PC-3 (cell line): ENCODE measurements at regions not wholly inside any gene's neighbourhood (a gene's known extent, or its start where the extent isn't known, plus 50 kb on each side); places are given as distances from the start of the nearest gene placed in this dataset.
"Not testable (repeated sequence)": the region's sequence is repeated elsewhere in the genome, so short reads cannot be mapped to it uniquely, and the experiment has no call there.

Source experiments
- ATAC-seq: fragments of 200-7000 bp; cut with Tn5 transposase; 2 replicates; pipeline ENCODE4 v1.9.1; 2020; ENCODE audit warnings: mild to moderate bottlenecking, moderate library complexity
- BruUV-seq: library from RNA; stranded (reverse); fragments of 400-500 nt; replicated peaks from 2 replicates; lab custom pipeline; 2021; lab: Mats Ljungman, UMichigan
- CTCF ChIA-PET: fragments of 300-600 bp; sonication (Branson Sonifier 250); formaldehyde crosslinking; loops from one replicate; lab custom pipeline; 2022; ENCODE audit warnings: antibody characterized with exemption; lab: Charles Lee
- POLR2A ChIA-PET: fragments of 300-600 bp; sonication (Branson Sonifier 250); formaldehyde crosslinking; loops from one replicate; lab custom pipeline; 2022; ENCODE audit warnings: antibody characterized with exemption; ENCODE audit not compliant: unreplicated experiment; lab: Charles Lee
- DNase-seq: peaks from one replicate; pipeline ENCODE4 v3.0.0-alpha.2; 2015
- H2AFZ ChIP-seq: fragments of 300-600 bp; sonication (generic); 2 replicates; pipeline ENCODE4 v1.6.0; 2016; ENCODE audit warnings: antibody characterized with exemption, low read length
- H3F3A ChIP-seq: fragments of 300-600 bp; sonication (generic); one replicate; pipeline ENCODE4 v1.6.0; 2017; ENCODE audit warnings: antibody characterized with exemption, low read length, control low read depth, mild to moderate bottlenecking; ENCODE audit not compliant: unreplicated experiment
- H3K27ac ChIP-seq: fragments of 300-600 bp; sonication (generic); 2 replicates; pipeline ENCODE4 v1.5.1; 2016; ENCODE audit warnings: mild to moderate bottlenecking, low read length
- H3K27me3 ChIP-seq: fragments of 300-600 bp; sonication (generic); 2 replicates; pipeline ENCODE4 v1.6.1; 2016; ENCODE audit warnings: low read length, mixed read lengths
- H3K36me3 ChIP-seq: fragments of 300-600 bp; sonication (generic); 2 replicates; pipeline ENCODE4 v1.6.1; 2016; ENCODE audit warnings: low read depth, mixed run types, low read length, mixed read lengths
- H3K4me1 ChIP-seq: fragments of 300-600 bp; sonication (generic); 2 replicates; pipeline ENCODE4 v1.5.1; 2016; ENCODE audit warnings: low read length; ENCODE audit not compliant: insufficient read depth
- H3K4me2 ChIP-seq: fragments of 300-600 bp; sonication (generic); 2 replicates; pipeline ENCODE4 v1.6.0; 2016; ENCODE audit warnings: low read length
- H3K4me3 ChIP-seq: fragments of 300-600 bp; sonication (generic); 2 replicates; pipeline ENCODE4 v1.5.1; 2016; ENCODE audit warnings: mild to moderate bottlenecking, low read length, mixed read lengths
- H3K79me2 ChIP-seq: fragments of 300-600 bp; sonication (generic); 2 replicates; pipeline ENCODE4 v1.6.1; 2017; ENCODE audit warnings: low read length, mixed read lengths
- H3K9ac ChIP-seq: fragments of 300-600 bp; sonication (generic); 2 replicates; pipeline ENCODE4 v1.6.0; 2016; ENCODE audit warnings: mild to moderate bottlenecking, low read length
- H3K9me2 ChIP-seq: fragments of 300-600 bp; sonication (generic); replicated peaks from 2 replicates; pipeline ENCODE4 v1.6.1; 2016; ENCODE audit warnings: mixed run types, low read length, mixed read lengths
- H3K9me3 ChIP-seq: fragments of 300-600 bp; sonication (generic); 2 replicates; pipeline ENCODE4 v1.6.1; 2016; ENCODE audit warnings: low read length, mixed read lengths
- H4K20me1 ChIP-seq: fragments of 300-600 bp; sonication (generic); 2 replicates; pipeline ENCODE4 v1.6.1; 2016; ENCODE audit warnings: low read length, mixed read lengths
- CTCF ChIP-seq: fragments of 300-600 bp; sonication (generic); conservative IDR thresholded peaks from 2 replicates; pipeline ENCODE4 v1.5.1; 2017; ENCODE audit warnings: antibody characterized with exemption, low read depth, mild to moderate bottlenecking, low read length
- EZH2 ChIP-seq: fragments of 300-600 bp; sonication (generic); IDR thresholded peaks from one replicate; pipeline ENCODE4 v1.6.1; 2017; ENCODE audit warnings: antibody characterized with exemption, mild to moderate bottlenecking, low read length; ENCODE audit not compliant: unreplicated experiment
- EZH2phosphoT487 ChIP-seq: fragments of 300-600 bp; sonication (generic); IDR thresholded peaks from 2 replicates; pipeline ENCODE4 v1.6.1; 2018; ENCODE audit warnings: mild to moderate bottlenecking, antibody characterized with exemption, low read length, borderline replicate concordance
- intact Hi-C: fragments of 100-400 bp; cut with micrococcal nuclease; formaldehyde crosslinking; loops from 2 replicates; pipeline ENCODE4 v1.9.0; 2023

DNA sequence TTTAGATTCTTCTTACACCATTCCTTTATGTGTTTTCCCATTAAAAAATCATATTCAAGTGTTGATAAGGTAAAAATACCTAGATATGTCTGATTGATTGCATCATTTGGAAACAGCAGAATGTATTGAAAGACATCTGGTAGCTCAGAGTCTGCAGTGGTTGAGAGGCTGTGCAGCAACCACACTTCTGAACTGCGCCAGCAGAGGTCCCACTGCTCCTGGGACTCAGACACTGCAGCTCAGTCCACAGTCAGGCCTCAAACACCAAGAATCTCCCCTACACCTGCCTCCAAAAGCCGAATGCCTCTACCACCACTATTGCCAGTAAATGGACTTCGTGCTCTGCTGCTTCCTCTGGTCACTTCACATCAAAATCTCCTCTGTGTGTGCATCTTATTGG, 176.9 kb upstream of the LMCD1 start:
- POLR2A ChIA-PET, result no interaction called here
- BruUV-seq, result no TSS peak
- H3K4me1 ChIP-seq, result peaks cover 9% of the 10 kb centered on the region
- H3K4me2 ChIP-seq, result no peak overlapping the region
- H3K4me3 ChIP-seq, result no peak overlapping the region
- no peak overlapping the region for H3K9ac ChIP-seq
- H3K9me2 ChIP-seq, result no peaks in the 10 kb centered on the region
- no peak for TF ChIP-seq EZH2
- no peak for TF ChIP-seq EZH2phosphoT487
- TF ChIP-seq CTCF, result peak; percentile 71
- no peaks in the 10 kb centered on the region for H3K9me3 ChIP-seq
- no peak overlapping the region for H3K27ac ChIP-seq
- H4K20me1 ChIP-seq, result no peaks in the 10 kb centered on the region
- ATAC-seq (peak; percentile 85), DNase-seq (peak; percentile 58)
- CTCF ChIA-PET, result interaction anchor here (1.9 kb wide), 1 partner anchor 92 kb away, joined by 25 read pairs; no protein-coding TSS in a partner anchor
- no peaks in the 10 kb centered on the region for H3K79me2 ChIP-seq
- no peaks in the 10 kb centered on the region for H3K36me3 ChIP-seq
- H3F3A ChIP-seq, result no peaks in the 10 kb centered on the region
- intact Hi-C loops, result loop anchor here (1.0 to 10.0 kb wide), 2 partner anchors 93 to 300 kb away; no protein-coding TSS in a partner anchor
- no peak overlapping the region for H2AFZ ChIP-seq
- peaks cover 14% of the 10 kb centered on the region; the same call in 1 of the 2 replicates for H3K27me3 ChIP-seq

GRCh38 chr3:8325306-8325705, 176.3 kb upstream of the LMCD1 start:
- Histone ChIP-seq H2AFZ (no peak overlapping the region), H4K20me1 (no peaks in the 10 kb centered on the region), H3K4me2 (no peak overlapping the region), H3K27ac (no peak overlapping the region), H3K9ac (no peak overlapping the region), H3K27me3 (peaks cover 14% of the 10 kb centered on the region; the same call in 1 of the 2 replicates), H3K79me2 (no peaks in the 10 kb centered on the region), H3F3A (no peaks in the 10 kb centered on the region), H3K9me2 (no peaks in the 10 kb centered on the region), H3K4me3 (no peak overlapping the region), H3K4me1 (peaks cover 3% of the 10 kb centered on the region), H3K36me3 (no peaks in the 10 kb centered on the region), H3K9me3 (no peaks in the 10 kb centered on the region)
- intact Hi-C loops, result loop anchor here (10.0 kb wide), 1 partner anchor 299 kb away; no protein-coding TSS in a partner anchor
- BruUV-seq, result no TSS peak
- ChIA-PET CTCF (interaction anchor here (0.7 to 1.9 kb wide), 2 partner anchors 92 to 1362 kb away, joined by 11 to 25 read pairs; no protein-coding TSS in a partner anchor), POLR2A (no interaction called here)
- DNase-seq, result no peak
- no peak for TF ChIP-seq EZH2phosphoT487
- TF ChIP-seq CTCF, result no peak
- ATAC-seq, result no peak

GRCh38 chr3:8325833-8326232, 175.8 kb upstream of the LMCD1 start:
- CTCF ChIA-PET, result interaction anchor here (0.7 to 1.9 kb wide), 2 partner anchors 91 to 1363 kb away, joined by 11 to 25 read pairs; no protein-coding TSS in a partner anchor
- H2AFZ ChIP-seq, result not testable (repeated sequence)

More at GRCh38 chr3:8325833-8326232, 175.8 kb upstream of the LMCD1 start:
- H3K9me3 ChIP-seq, H3K9me2 ChIP-seq, POLR2A ChIA-PET, H3K4me2 ChIP-seq, H3F3A ChIP-seq, H3K9ac ChIP-seq, H3K4me1 ChIP-seq, ATAC-seq, BruUV-seq, H3K4me3 ChIP-seq, H3K27ac ChIP-seq, H4K20me1 ChIP-seq, H3K36me3 ChIP-seq, DNase-seq, H3K79me2 ChIP-seq: not testable (repeated sequence)
- intact Hi-C loops, result loop anchor here (10.0 kb wide), 1 partner anchor 299 kb away; no protein-coding TSS in a partner anchor
- peaks cover 14% of the 10 kb centered on the region; the same call in 1 of the 2 replicates for H3K27me3 ChIP-seq
